ENCODE measurements at regions not wholly inside any gene's neighbourhood (a gene's known extent, or its start where the extent isn't known, plus 50 kb on each side); places are given as distances from the start of the nearest gene placed in this dataset.
"Not testable (repeated sequence)": the region's sequence is repeated elsewhere in the genome, so short reads cannot be mapped to it uniquely, and the experiment has no call there.

DNA sequence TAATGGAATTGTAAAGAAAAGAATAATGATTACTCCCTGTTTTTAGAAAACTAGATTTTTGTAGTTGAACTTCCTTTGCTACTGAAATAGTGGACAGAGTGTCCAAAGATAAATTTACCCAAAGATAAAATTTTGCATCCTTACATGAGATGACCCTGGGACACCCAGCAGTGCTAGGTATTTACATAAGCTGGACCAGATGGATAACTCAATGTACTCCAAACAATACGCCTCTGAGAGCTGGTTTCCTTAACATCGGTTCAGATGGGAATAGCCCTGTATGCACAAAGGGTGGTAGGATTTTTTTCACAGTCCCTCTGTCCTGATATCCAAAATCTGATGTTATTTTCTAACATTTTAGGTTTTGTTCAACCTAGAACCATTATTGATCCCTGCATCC lies 432.1 kb upstream of the ID2 start:
- 52% methylated on average over 2 of the region's 2 CpGs for WGBS
- Histone ChIP-seq H3K4me1 (ENCODE audit: control insufficient read depth in 4 of 4, insufficient read depth in 4 of 4, low read length in 3 of 4) (peaks cover 0 to 4% (median 0%) of the 10 kb centered on the region in 4 donors), H3K9ac (ENCODE audit: low read depth in 1 of 2, low read length in 2 of 2) (no peak overlapping the region), H3K9me3 (ENCODE audit: control insufficient read depth in 4 of 4, low read length in 3 of 4) (no peaks in the 10 kb centered on the region), H3K27ac (ENCODE audit: low read depth in 1 of 2, low read length in 2 of 2) (peak overlapping the region in 1 of 2 donors; percentile 40), H3K27me3 (ENCODE audit: control insufficient read depth in 4 of 4, insufficient read depth in 4 of 4, low read length in 3 of 4) (no peaks in the 10 kb centered on the region), H3K36me3 (ENCODE audit: control insufficient read depth in 4 of 4, insufficient read depth in 3 of 4, low read depth in 1 of 4, low read length in 3 of 4) (no peaks in the 10 kb centered on the region), H3K4me3 (ENCODE audit: low read depth in 1 of 3, low read length in 3 of 3) (no peak overlapping the region)
- no peak for TF ChIP-seq RXRA (IDR thresholded peaks at IDR 0.05)
- no peak for TF ChIP-seq HNF4G (IDR thresholded peaks at IDR 0.05)
- no peak for TF ChIP-seq HNF4A (conservative IDR thresholded peaks at IDR 0.05)
- no peak for DNase-seq (ENCODE audit: low spot score)

DNA sequence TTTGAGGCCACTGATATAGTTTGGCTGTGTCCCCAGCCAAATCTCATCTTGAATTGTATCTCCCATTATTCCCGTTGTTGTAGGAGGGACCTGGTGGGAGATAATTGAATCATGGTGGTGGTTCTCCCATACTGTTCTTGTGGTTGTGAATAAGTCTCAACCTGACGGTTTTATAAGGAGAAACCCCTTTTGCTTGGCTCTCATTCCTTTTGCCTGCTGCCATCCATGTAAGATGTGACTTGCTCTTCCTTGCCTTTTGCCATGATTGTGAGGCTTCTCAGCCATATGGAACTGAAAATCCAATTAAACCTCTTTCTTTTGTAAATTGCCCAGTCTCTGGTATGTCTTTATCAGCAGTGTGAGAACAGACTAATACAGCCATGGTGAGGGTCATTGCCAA lies 431.6 kb upstream of the ID2 start:
- not testable (repeated sequence) for H3K9ac ChIP-seq (ENCODE audit: low read depth in 1 of 2, low read length in 2 of 2); H3K27me3 ChIP-seq (ENCODE audit: control insufficient read depth in 4 of 4, insufficient read depth in 4 of 4, low read length in 3 of 4); H3K36me3 ChIP-seq (ENCODE audit: control insufficient read depth in 4 of 4, insufficient read depth in 3 of 4, low read depth in 1 of 4, low read length in 3 of 4); H3K4me3 ChIP-seq (ENCODE audit: low read depth in 1 of 3, low read length in 3 of 3); H3K9me3 ChIP-seq (ENCODE audit: control insufficient read depth in 4 of 4, low read length in 3 of 4); DNase-seq (ENCODE audit: low spot score); H3K4me1 ChIP-seq (ENCODE audit: control insufficient read depth in 4 of 4, insufficient read depth in 4 of 4, low read length in 3 of 4)
- WGBS, result 95% methylated on average over 2 of the region's 2 CpGs
- H3K27ac ChIP-seq (ENCODE audit: low read depth in 1 of 2, low read length in 2 of 2), result peak overlapping the region in 1 of 2 donors; percentile 40

DNA sequence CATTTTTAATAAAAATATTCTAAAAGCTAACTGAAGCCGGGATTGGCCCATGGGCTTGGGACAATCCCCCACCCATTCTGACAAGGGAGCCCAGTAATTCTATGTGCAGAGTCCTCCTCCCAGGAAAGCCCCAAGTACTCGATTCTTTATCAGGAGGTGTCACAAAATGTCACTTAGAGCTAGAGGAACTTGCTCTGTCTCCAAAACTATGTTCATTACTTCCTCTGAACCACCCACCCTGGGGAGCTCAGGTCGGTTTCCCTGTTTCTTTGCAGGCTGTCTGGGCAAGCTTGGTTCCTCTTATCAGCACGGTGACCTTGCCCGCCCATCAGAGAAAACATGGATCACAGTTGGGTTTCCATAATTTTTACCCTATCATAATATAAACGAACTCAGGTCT lies 430.6 kb upstream of the ID2 start:
- Histone ChIP-seq H3K9ac (ENCODE audit: low read depth in 1 of 2, low read length in 2 of 2) (no peak overlapping the region), H3K4me3 (ENCODE audit: low read depth in 1 of 3, low read length in 3 of 3) (no peak overlapping the region), H3K27me3 (ENCODE audit: control insufficient read depth in 4 of 4, insufficient read depth in 4 of 4, low read length in 3 of 4) (no peaks in the 10 kb centered on the region), H3K4me1 (ENCODE audit: control insufficient read depth in 4 of 4, insufficient read depth in 4 of 4, low read length in 3 of 4) (peaks cover 0 to 8% (median 1%) of the 10 kb centered on the region in 4 donors), H3K9me3 (ENCODE audit: control insufficient read depth in 4 of 4, low read length in 3 of 4) (no peaks in the 10 kb centered on the region), H3K36me3 (ENCODE audit: control insufficient read depth in 4 of 4, insufficient read depth in 3 of 4, low read depth in 1 of 4, low read length in 3 of 4) (no peaks in the 10 kb centered on the region), H3K27ac (ENCODE audit: low read depth in 1 of 2, low read length in 2 of 2) (no peak overlapping the region)
- no peak for DNase-seq (ENCODE audit: low spot score)
- TF ChIP-seq, protein P1, sequence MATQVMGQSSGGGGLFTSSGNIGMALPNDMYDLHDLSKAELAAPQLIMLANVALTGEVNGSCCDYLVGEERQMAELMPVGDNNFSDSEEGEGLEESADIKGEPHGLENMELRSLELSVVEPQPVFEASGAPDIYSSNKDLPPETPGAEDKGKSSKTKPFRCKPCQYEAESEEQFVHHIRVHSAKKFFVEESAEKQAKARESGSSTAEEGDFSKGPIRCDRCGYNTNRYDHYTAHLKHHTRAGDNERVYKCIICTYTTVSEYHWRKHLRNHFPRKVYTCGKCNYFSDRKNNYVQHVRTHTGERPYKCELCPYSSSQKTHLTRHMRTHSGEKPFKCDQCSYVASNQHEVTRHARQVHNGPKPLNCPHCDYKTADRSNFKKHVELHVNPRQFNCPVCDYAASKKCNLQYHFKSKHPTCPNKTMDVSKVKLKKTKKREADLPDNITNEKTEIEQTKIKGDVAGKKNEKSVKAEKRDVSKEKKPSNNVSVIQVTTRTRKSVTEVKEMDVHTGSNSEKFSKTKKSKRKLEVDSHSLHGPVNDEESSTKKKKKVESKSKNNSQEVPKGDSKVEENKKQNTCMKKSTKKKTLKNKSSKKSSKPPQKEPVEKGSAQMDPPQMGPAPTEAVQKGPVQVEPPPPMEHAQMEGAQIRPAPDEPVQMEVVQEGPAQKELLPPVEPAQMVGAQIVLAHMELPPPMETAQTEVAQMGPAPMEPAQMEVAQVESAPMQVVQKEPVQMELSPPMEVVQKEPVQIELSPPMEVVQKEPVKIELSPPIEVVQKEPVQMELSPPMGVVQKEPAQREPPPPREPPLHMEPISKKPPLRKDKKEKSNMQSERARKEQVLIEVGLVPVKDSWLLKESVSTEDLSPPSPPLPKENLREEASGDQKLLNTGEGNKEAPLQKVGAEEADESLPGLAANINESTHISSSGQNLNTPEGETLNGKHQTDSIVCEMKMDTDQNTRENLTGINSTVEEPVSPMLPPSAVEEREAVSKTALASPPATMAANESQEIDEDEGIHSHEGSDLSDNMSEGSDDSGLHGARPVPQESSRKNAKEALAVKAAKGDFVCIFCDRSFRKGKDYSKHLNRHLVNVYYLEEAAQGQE (IDR thresholded peaks at IDR 0.05), result no peak
- TF ChIP-seq MAX (IDR thresholded peaks at IDR 0.05), result no peak
- 77% methylated on average over 6 of the region's 6 CpGs for WGBS

DNA sequence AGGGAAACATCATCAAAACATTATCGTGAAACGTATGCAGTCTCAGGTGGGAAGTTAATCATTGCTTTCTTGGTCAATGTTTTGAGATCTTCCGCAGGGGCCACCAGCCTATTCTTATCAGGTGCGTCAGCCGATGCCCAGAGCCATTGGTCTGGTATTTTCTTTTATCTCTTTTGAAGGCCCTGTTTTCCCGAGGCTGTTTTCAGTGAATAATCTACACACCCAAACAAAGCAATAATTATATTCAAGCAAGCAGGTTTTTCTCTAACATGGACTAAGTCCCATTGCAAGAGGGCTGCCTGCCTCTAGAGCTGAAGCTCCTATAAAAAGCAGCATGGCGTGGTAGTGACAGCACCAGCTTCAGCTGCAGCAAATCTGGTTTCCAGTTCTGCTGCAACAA lies 430.0 kb upstream of the ID2 start:
- TF ChIP-seq JUND (IDR thresholded peaks at IDR 0.05) (no peak), HNF4A (conservative IDR thresholded peaks at IDR 0.05) (no peak), RXRA (IDR thresholded peaks at IDR 0.05) (no peak), HNF4G (IDR thresholded peaks at IDR 0.05) (no peak), ZBTB33 (IDR thresholded peaks at IDR 0.05) (no peak), FOXA2 (IDR thresholded peaks at IDR 0.05) (no peak), RAD21 (IDR thresholded peaks at IDR 0.05) (no peak), ATF3 (IDR thresholded peaks at IDR 0.05) (no peak), FOXA1 (IDR thresholded peaks at IDR 0.05) (no peak), GABPA (IDR thresholded peaks at IDR 0.05 in 1 of 2, conservative IDR thresholded peaks at IDR 0.05 in 1 of 2) (no peak), YY1 (IDR thresholded peaks at IDR 0.05) (no peak), SP1 (IDR thresholded peaks at IDR 0.05) (no peak), MAX (IDR thresholded peaks at IDR 0.05) (no peak), NR2F2 (IDR thresholded peaks at IDR 0.05) (no peak), TAF1 (conservative IDR thresholded peaks at IDR 0.05) (no peak)
- TF ChIP-seq, protein P2, sequence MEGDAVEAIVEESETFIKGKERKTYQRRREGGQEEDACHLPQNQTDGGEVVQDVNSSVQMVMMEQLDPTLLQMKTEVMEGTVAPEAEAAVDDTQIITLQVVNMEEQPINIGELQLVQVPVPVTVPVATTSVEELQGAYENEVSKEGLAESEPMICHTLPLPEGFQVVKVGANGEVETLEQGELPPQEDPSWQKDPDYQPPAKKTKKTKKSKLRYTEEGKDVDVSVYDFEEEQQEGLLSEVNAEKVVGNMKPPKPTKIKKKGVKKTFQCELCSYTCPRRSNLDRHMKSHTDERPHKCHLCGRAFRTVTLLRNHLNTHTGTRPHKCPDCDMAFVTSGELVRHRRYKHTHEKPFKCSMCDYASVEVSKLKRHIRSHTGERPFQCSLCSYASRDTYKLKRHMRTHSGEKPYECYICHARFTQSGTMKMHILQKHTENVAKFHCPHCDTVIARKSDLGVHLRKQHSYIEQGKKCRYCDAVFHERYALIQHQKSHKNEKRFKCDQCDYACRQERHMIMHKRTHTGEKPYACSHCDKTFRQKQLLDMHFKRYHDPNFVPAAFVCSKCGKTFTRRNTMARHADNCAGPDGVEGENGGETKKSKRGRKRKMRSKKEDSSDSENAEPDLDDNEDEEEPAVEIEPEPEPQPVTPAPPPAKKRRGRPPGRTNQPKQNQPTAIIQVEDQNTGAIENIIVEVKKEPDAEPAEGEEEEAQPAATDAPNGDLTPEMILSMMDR (IDR thresholded peaks at IDR 0.05; ENCODE audit: low read depth, low read length, missing input control), result no peak
- Histone ChIP-seq H3K4me1 (ENCODE audit: control insufficient read depth in 4 of 4, insufficient read depth in 4 of 4, low read length in 3 of 4) (peaks cover 0 to 13% (median 1%) of the 10 kb centered on the region in 4 donors), H3K36me3 (ENCODE audit: control insufficient read depth in 4 of 4, insufficient read depth in 3 of 4, low read depth in 1 of 4, low read length in 3 of 4) (no peaks in the 10 kb centered on the region), H3K27ac (ENCODE audit: low read depth in 1 of 2, low read length in 2 of 2) (no peak overlapping the region), H3K4me3 (ENCODE audit: low read depth in 1 of 3, low read length in 3 of 3) (no peak overlapping the region), H3K9me3 (ENCODE audit: control insufficient read depth in 4 of 4, low read length in 3 of 4) (no peaks in the 10 kb centered on the region), H3K9ac (ENCODE audit: low read depth in 1 of 2, low read length in 2 of 2) (no peak overlapping the region), H3K27me3 (ENCODE audit: control insufficient read depth in 4 of 4, insufficient read depth in 4 of 4, low read length in 3 of 4) (no peaks in the 10 kb centered on the region)
- WGBS, result 94% methylated on average over 7 of the region's 7 CpGs
- no peak for DNase-seq (ENCODE audit: low spot score)
